Psoas muscle (tissue), 7 donors: ENCODE measurements at regions not wholly inside any gene's neighbourhood (a gene's known extent, or its start where the extent isn't known, plus 50 kb on each side); places are given as distances from the start of the nearest gene placed in this dataset.

Experiments
- ATAC-seq, 4 donors: fragments of 200-7000 bp; cut with Tn5 transposase; one replicate each; pipeline ENCODE4 v1.9.1; 2020; ENCODE audit warnings: moderate library complexity in 3 of 4, mild to moderate bottlenecking in 2 of 4
- DNase-seq, 2 donors: peaks; one replicate each; pipeline ENCODE4 v3.0.0-alpha.2; 2020
- H3K27ac ChIP-seq: fragments of 200-600 bp; one replicate; pipeline ENCODE4 v1.8.0; 2022
- H3K27me3 ChIP-seq, 3 donors: fragments of 200-600 bp in 1 of 3; one replicate each; pipeline versions ENCODE4 v1.6.1 to v1.8.0; 2013 to 2022; ENCODE audit warnings: low read length in 2 of 3, mild to moderate bottlenecking in 2 of 3, moderate library complexity in 1 of 3; ENCODE audit not compliant: insufficient read depth in 3 of 3
- H3K36me3 ChIP-seq, 2 donors: fragments of 200-600 bp in 1 of 2; one replicate each; pipeline versions ENCODE4 v1.6.1 to v1.8.0; 2013 to 2022; ENCODE audit warnings: low read depth in 1 of 2, mild to moderate bottlenecking in 1 of 2, moderate library complexity in 1 of 2; ENCODE audit not compliant: insufficient read depth in 1 of 2
- H3K4me1 ChIP-seq: fragments of 200-600 bp; one replicate; pipeline ENCODE4 v1.8.0; 2022
- H3K4me3 ChIP-seq: fragments of 200-600 bp; one replicate; pipeline ENCODE4 v1.8.0; 2022; ENCODE audit warnings: mild to moderate bottlenecking
- H3K9me3 ChIP-seq: fragments of 200-600 bp; one replicate; pipeline ENCODE4 v1.8.0; 2022
- WGBS, 3 donors: extraction: QIAGEN DNeasy Blood & Tissue Kit; methylation state at CpG; one replicate each; pipeline versions ENCODE4 v1.1.6 to v1.1.7; 2013; 5-methylcytosine and 5-hydroxymethylcytosine counted together
- intact Hi-C, 2 donors: fragments of 100-400 bp; cut with DNase I; formaldehyde crosslinking; loops; one replicate each; pipeline versions ENCODE4 v1.11.0 to v1.14.2; 2022
- TF ChIP-seq, protein P1 (sequence below): fragments of 200-600 bp; IDR thresholded peaks from one replicate; pipeline ENCODE4 v1.8.0; 2022; ENCODE audit warnings: antibody characterized with exemption
- donor health status: healthy with polysubstance abuse.
- donor health status: DM: no; HTN: no; CAD: no; lungs with moderate emphysema.
- donor health status: Bipolar disorder and iron deficiency.
- donor health status: healthy.
- donor health status: DM: yes; HTN: yes; CAD: no.
- donor health status: DM: no; HTN: no; CAD: no.
- donor health status: DM: yes; HTN: yes; CAD: no.

DNA sequence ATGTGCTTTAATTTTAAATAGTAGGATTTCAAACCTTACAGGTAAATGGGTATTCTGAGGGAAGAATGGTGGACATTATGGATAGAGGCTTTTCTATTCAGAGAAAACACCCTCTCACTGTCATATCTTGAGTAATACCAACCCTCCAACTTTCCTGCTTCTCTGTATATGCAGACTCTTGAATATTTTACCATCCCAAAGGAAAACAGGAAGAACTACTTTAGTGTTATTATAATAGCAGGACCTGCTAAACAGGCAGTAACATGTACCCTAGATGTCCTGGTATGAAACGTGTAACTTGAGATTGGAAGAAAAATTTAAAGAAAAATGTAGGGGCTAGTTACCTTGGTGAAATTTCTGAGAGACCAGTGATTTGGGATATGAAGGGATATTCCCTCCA, 82.9 kb upstream of the TRHDE start:
- Histone ChIP-seq H3K9me3 (no peaks in the 10 kb centered on the region), H3K27ac (no peak overlapping the region), H3K4me3 (no peak overlapping the region), H3K4me1 (no peaks in the 10 kb centered on the region), H3K36me3 (no peaks in the 10 kb centered on the region), H3K27me3 (no peaks in the 10 kb centered on the region)
- WGBS, 3 donors = 45 to 65% (median 57%) methylated on average over 1 of the region's 1 CpG
- intact Hi-C loops = no loop called here
- no peak for ATAC-seq
- DNase-seq = no peak
- TF ChIP-seq, protein P1, sequence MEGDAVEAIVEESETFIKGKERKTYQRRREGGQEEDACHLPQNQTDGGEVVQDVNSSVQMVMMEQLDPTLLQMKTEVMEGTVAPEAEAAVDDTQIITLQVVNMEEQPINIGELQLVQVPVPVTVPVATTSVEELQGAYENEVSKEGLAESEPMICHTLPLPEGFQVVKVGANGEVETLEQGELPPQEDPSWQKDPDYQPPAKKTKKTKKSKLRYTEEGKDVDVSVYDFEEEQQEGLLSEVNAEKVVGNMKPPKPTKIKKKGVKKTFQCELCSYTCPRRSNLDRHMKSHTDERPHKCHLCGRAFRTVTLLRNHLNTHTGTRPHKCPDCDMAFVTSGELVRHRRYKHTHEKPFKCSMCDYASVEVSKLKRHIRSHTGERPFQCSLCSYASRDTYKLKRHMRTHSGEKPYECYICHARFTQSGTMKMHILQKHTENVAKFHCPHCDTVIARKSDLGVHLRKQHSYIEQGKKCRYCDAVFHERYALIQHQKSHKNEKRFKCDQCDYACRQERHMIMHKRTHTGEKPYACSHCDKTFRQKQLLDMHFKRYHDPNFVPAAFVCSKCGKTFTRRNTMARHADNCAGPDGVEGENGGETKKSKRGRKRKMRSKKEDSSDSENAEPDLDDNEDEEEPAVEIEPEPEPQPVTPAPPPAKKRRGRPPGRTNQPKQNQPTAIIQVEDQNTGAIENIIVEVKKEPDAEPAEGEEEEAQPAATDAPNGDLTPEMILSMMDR = no peak

DNA sequence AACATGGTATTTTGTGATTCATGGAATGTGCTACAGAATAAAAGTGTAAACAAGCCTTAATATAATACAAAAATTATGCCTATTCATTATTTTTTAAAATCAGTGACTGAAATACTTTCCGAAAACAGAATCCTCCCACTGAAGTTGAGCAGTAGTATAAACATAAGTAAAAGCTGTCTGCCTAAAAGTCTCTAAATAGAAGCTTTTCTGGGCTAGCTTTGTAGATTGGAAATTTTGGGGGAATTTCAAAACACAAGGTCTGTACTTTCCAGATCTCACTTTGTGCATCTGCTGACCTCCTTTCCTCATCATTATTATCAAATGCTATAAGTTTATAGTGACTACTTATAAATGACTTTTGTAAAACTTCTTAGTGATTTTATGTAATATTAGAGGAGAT, 80.4 kb upstream of the TRHDE start:
- H3K36me3 ChIP-seq = no peaks in the 10 kb centered on the region
- no peaks in the 10 kb centered on the region for H3K4me1 ChIP-seq
- TF ChIP-seq, protein P1 = no peak
- H3K27me3 ChIP-seq = peaks cover 0 to 3% (median 0%) of the 10 kb centered on the region in 3 donors
- 74 to 89% (median 76%) methylated on average over 1 of the region's 1 CpG for WGBS, 3 donors
- no peak overlapping the region for H3K4me3 ChIP-seq
- no peaks in the 10 kb centered on the region for H3K9me3 ChIP-seq
- H3K27ac ChIP-seq = no peak overlapping the region
- DNase-seq (no peak), ATAC-seq (no peak)
- intact Hi-C loops = no loop called here

DNA sequence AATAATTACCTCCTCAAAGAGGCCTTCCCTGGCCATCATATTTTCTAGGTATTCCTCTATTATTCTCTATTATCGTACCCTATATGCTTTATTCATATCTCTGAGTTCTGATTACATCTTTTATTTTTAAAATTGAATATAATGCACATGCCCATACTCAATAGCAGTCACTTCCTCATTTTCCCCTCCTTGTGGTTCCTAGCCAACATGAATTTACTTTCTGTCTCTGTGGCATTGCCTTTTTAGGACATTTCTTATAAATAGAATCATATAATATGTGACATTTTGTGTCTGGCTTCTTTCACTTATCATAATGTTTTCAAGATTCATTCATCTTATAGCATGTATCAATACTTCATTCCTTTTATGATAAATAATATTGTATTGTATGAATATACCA, 74.4 kb upstream of the TRHDE start:
- Histone ChIP-seq H3K36me3 (no peaks in the 10 kb centered on the region), H3K9me3 (no peaks in the 10 kb centered on the region)

GRCh38 chr12:72201457-72201856, 70.7 kb upstream of the TRHDE start:
- H3K36me3 ChIP-seq = no peaks in the 10 kb centered on the region
- ATAC-seq (no peak), DNase-seq (no peak)
- TF ChIP-seq, protein P1 = no peak
- H3K4me3 ChIP-seq = no peak overlapping the region
- 63 to 93% (median 87%) methylated on average over 1 of the region's 1 CpG for WGBS, 3 donors
- no peaks in the 10 kb centered on the region for H3K4me1 ChIP-seq
- H3K27me3 ChIP-seq = no peaks in the 10 kb centered on the region
- intact Hi-C loops = no loop called here
- no peaks in the 10 kb centered on the region for H3K9me3 ChIP-seq
- no peak overlapping the region for H3K27ac ChIP-seq

More for the DNA sequence above, 74.4 kb upstream of the TRHDE start:
- Histone ChIP-seq H3K4me1 (no peaks in the 10 kb centered on the region), H3K27ac (no peak overlapping the region), H3K27me3 (peaks cover 0 to 3% (median 0%) of the 10 kb centered on the region in 3 donors), H3K4me3 (no peak overlapping the region)
- ATAC-seq (no peak), DNase-seq (no peak)
- intact Hi-C loops = no loop called here
- WGBS, 3 donors = 85 to 94% (median 88%) methylated on average over 1 of the region's 1 CpG
- TF ChIP-seq, protein P1 = no peak

GRCh38 chr12:72203764-72204335, 68.3 kb upstream of the TRHDE start:
- H3K4me1 ChIP-seq = no peaks in the 10 kb centered on the region
- intact Hi-C loops = no loop called here
- no peaks in the 10 kb centered on the region for H3K27me3 ChIP-seq
- no peak overlapping the region for H3K27ac ChIP-seq
- H3K4me3 ChIP-seq = no peak overlapping the region
- no peaks in the 10 kb centered on the region for H3K36me3 ChIP-seq
- no peak for ATAC-seq
- no peaks in the 10 kb centered on the region for H3K9me3 ChIP-seq
- WGBS, 3 donors = 79 to 84% (median 84%) methylated on average over 5 of the region's 5 CpGs
- TF ChIP-seq, protein P1 = no peak
- DNase-seq = no peak
